Activated CD4-positive, alpha-beta T cell treated with anti-CD3 and anti-CD28 coated beads for 48 hours (primary cell): ENCODE measurements at regions not wholly inside any gene's neighbourhood (a gene's known extent, or its start where the extent isn't known, plus 50 kb on each side); places are given as distances from the start of the nearest gene placed in this dataset.

ENCODE experiments used
- DNase-seq: peaks from one replicate; pipeline ENCODE4 v3.0.0-alpha.2; 2020

- no peak for DNase-seq
These were observed 115.4 kb downstream of the EFNB1 start for GRCh38 chrX:68944211-68944610.

- no peak for DNase-seq
These were observed 114.0 kb downstream of the EFNB1 start for GRCh38 chrX:68942840-68943239.

- DNase-seq = no peak
These were observed 113.3 kb downstream of the EFNB1 start for GRCh38 chrX:68942104-68942503.

GRCh38 chrX:68941385-68941952 is 112.6 kb downstream of the EFNB1 start:
- DNase-seq = no peak

- DNase-seq = no peak
These were observed 111.8 kb downstream of the EFNB1 start for GRCh38 chrX:68940601-68941000.

- no peak for DNase-seq
These were observed 111.0 kb downstream of the EFNB1 start for GRCh38 chrX:68939868-68940267.

GRCh38 chrX:68938244-68939004 is 109.6 kb downstream of the EFNB1 start:
- DNase-seq = no peak

- no peak for DNase-seq
These were observed 108.8 kb downstream of the EFNB1 start for GRCh38 chrX:68937581-68937980.

GRCh38 chrX:68936608-68937007 is 107.8 kb downstream of the EFNB1 start:
- DNase-seq = no peak

- DNase-seq = no peak
These were observed 107.3 kb downstream of the EFNB1 start for GRCh38 chrX:68936126-68936525.

- DNase-seq = no peak
These were observed 106.5 kb downstream of the EFNB1 start for GRCh38 chrX:68935362-68935761.

- no peak for DNase-seq
These were observed 106.1 kb downstream of the EFNB1 start for GRCh38 chrX:68934922-68935321.

- no peak for DNase-seq
These were observed 105.6 kb downstream of the EFNB1 start for GRCh38 chrX:68934421-68934820.

- DNase-seq = no peak
These were observed 103.8 kb downstream of the EFNB1 start for GRCh38 chrX:68932611-68933010.

GRCh38 chrX:68931345-68931744 is 102.5 kb downstream of the EFNB1 start:
- no peak for DNase-seq

- DNase-seq = no peak
These were observed 101.9 kb downstream of the EFNB1 start for GRCh38 chrX:68930542-68931317.

GRCh38 chrX:68929332-68930150 is 100.7 kb downstream of the EFNB1 start:
- no peak for DNase-seq

GRCh38 chrX:68928401-68928800 is 99.6 kb downstream of the EFNB1 start:
- no peak for DNase-seq

- DNase-seq = no peak
These were observed 98.4 kb downstream of the EFNB1 start for GRCh38 chrX:68927178-68927577.

GRCh38 chrX:68923147-68923546 is 94.3 kb downstream of the EFNB1 start:
- DNase-seq = no peak

- no peak for DNase-seq
These were observed 93.2 kb downstream of the EFNB1 start for GRCh38 chrX:68922013-68922412.

- no peak for DNase-seq
These were observed 91.7 kb downstream of the EFNB1 start for GRCh38 chrX:68920561-68920960.

- no peak for DNase-seq
These were observed 90.9 kb downstream of the EFNB1 start for GRCh38 chrX:68919707-68920106.
